H1 (cell line): ENCODE measurements at regions not wholly inside any gene's neighbourhood (a gene's known extent, or its start where the extent isn't known, plus 50 kb on each side); places are given as distances from the start of the nearest gene placed in this dataset.

ENCODE experiments used
- CTCF ChIA-PET: fragments of 300-600 bp; sonication (Branson Sonifier 250); formaldehyde crosslinking; loops from one replicate; lab custom pipeline; 2021; ENCODE audit not compliant: partially characterized antibody; lab: Charles Lee
- POLR2A ChIA-PET: fragments of 300-600 bp; sonication (Branson Sonifier 250); formaldehyde crosslinking; loops from one replicate; lab custom pipeline; 2021; ENCODE audit warnings: inconsistent platforms; ENCODE audit not compliant: partially characterized antibody; lab: Charles Lee
- DNase-seq, 2 experiments: peaks; one replicate each; pipeline versions ENCODE4 v3.0.0 to v3.0.0-alpha.2; 2010 to 2022; ENCODE audit warnings: low spot score in 2 of 2, low read depth in 1 of 2, mixed read lengths in 1 of 2
- FAIRE-seq: peaks from 2 replicates; lab custom pipeline; 2011; peaks lifted over from hg19 to GRCh38; lab: Jason Lieb, UNC
- H2AFZ ChIP-seq: 2 replicates; pipeline ENCODE4 v1.8.1; 2012; ENCODE audit warnings: low read length, inconsistent platforms
- H2AK5ac ChIP-seq: 2 replicates; pipeline ENCODE4 v1.6.1; 2013; ENCODE audit warnings: low read depth, low read length
- H2BK120ac ChIP-seq: replicated peaks from 2 replicates; pipeline ENCODE3; 2013; ENCODE audit warnings: low read depth, low read length, inconsistent platforms
- H2BK12ac ChIP-seq: 2 replicates; pipeline ENCODE4 v1.6.1; 2013; ENCODE audit warnings: low read depth, low read length
- H2BK15ac ChIP-seq: 2 replicates; pipeline ENCODE4 v1.6.1; 2013; ENCODE audit warnings: low read length
- H2BK20ac ChIP-seq: 2 replicates; pipeline ENCODE4 v1.6.1; 2013; ENCODE audit warnings: low read length
- H2BK5ac ChIP-seq: 2 replicates; pipeline ENCODE4 v1.6.1; 2013; ENCODE audit warnings: low read depth, low read length
- H3K14ac ChIP-seq: 2 replicates; pipeline ENCODE4 v1.6.1; 2013; ENCODE audit warnings: inconsistent platforms; ENCODE audit not compliant: insufficient read length
- H3K18ac ChIP-seq: 2 replicates; pipeline ENCODE4 v1.6.1; 2013; ENCODE audit warnings: low read length; ENCODE audit errors: extremely low read depth
- H3K23ac ChIP-seq: 2 replicates; pipeline ENCODE4 v1.6.1; 2013; ENCODE audit warnings: inconsistent platforms; ENCODE audit not compliant: insufficient read length
- H3K23me2 ChIP-seq: 2 replicates; pipeline ENCODE4 v1.6.1; 2013; ENCODE audit warnings: low read depth, low read length
- H3K27ac ChIP-seq: 2 replicates; pipeline ENCODE4 v1.6.1; 2011; ENCODE audit warnings: low read depth, low read length, inconsistent platforms
- H3K27me3 ChIP-seq, 4 experiments: replicated peaks in 1 of 4; 1 replicate in 1 of 4; 2 replicates in 3 of 4; pipeline versions ENCODE4 v1.6.1 to v1.8.1; 2011 to 2013; ENCODE audit warnings: low read length in 3 of 4, mild to moderate bottlenecking in 3 of 4, inconsistent platforms in 2 of 4, mixed read lengths in 2 of 4, moderate library complexity in 1 of 4; ENCODE audit not compliant: control insufficient read depth in 3 of 4, insufficient read depth in 3 of 4; ENCODE audit errors: extremely low read depth in 1 of 4
- H3K36me3 ChIP-seq, 4 experiments: 2 replicates each; pipeline versions ENCODE4 v1.6.1 to v1.8.1; 2011 to 2013; ENCODE audit warnings: mild to moderate bottlenecking in 4 of 4, low read length in 3 of 4, moderate library complexity in 2 of 4, control low read depth in 1 of 4, inconsistent platforms in 1 of 4; ENCODE audit not compliant: insufficient read depth in 4 of 4, control insufficient read depth in 2 of 4
- H3K4ac ChIP-seq: replicated peaks from 2 replicates; pipeline ENCODE3; 2013; ENCODE audit warnings: low read length, low read depth, mixed read lengths, inconsistent platforms; ENCODE audit not compliant: insufficient read length
- H3K4me1 ChIP-seq, 4 experiments: replicated peaks in 1 of 4; 1 replicate in 1 of 4; 2 replicates in 3 of 4; pipeline versions ENCODE4 v1.6.1 to v1.8.1; 2011 to 2013; ENCODE audit warnings: low read length in 3 of 4, inconsistent platforms in 2 of 4, mixed read lengths in 1 of 4; ENCODE audit not compliant: insufficient read depth in 4 of 4, control insufficient read depth in 3 of 4
- H3K4me2 ChIP-seq, 2 experiments: 2 replicates each; pipeline versions ENCODE4 v1.6.1 to v1.8.1; 2011 to 2013; ENCODE audit warnings: low read depth in 2 of 2, low read length in 2 of 2, control low read depth in 1 of 2, inconsistent platforms in 1 of 2, mild to moderate bottlenecking in 1 of 2; ENCODE audit not compliant: insufficient read depth in 1 of 2
- H3K4me3 ChIP-seq, 4 experiments: fragments of 200-600, 300-600 bp in 1 of 4; sonication (generic), shearing (Covaris generic), sonication (Bioruptor Twin) in 1 of 4; 2 replicates each; pipeline versions ENCODE4 v1.5.1 to v1.8.1; 2011 to 2016; ENCODE audit warnings: low read length in 4 of 4, low read depth in 3 of 4, control low read depth in 2 of 4, inconsistent platforms in 2 of 4, mild to moderate bottlenecking in 2 of 4, mixed read lengths in 1 of 4, moderate library complexity in 1 of 4; ENCODE audit not compliant: insufficient read depth in 2 of 4; ENCODE audit errors: extremely low read depth in 1 of 4
- H3K56ac ChIP-seq: replicated peaks from 2 replicates; pipeline ENCODE3; 2013; ENCODE audit warnings: low read depth, mild to moderate bottlenecking, mixed read lengths, low read length, inconsistent platforms; ENCODE audit not compliant: insufficient read length
- H3K79me1 ChIP-seq: 2 replicates; pipeline ENCODE4 v1.6.1; 2013; ENCODE audit warnings: low read depth, low read length, control low read depth
- H3K79me2 ChIP-seq, 2 experiments: 2 replicates each; pipeline versions ENCODE4 v1.6.1 to v1.8.1; 2012 to 2013; ENCODE audit warnings: low read length in 2 of 2, mild to moderate bottlenecking in 2 of 2, inconsistent platforms in 1 of 2; ENCODE audit not compliant: insufficient read depth in 2 of 2, control insufficient read depth in 1 of 2
- H3K9ac ChIP-seq, 4 experiments: replicated peaks in 1 of 4; 1 replicate in 1 of 4; 2 replicates in 3 of 4; pipeline versions ENCODE4 v1.6.1 to v1.8.1; 2011 to 2013; ENCODE audit warnings: low read depth in 3 of 4, low read length in 3 of 4, control low read depth in 2 of 4, mild to moderate bottlenecking in 2 of 4, moderate library complexity in 2 of 4, inconsistent platforms in 1 of 4; ENCODE audit errors: extremely low read depth in 1 of 4
- H3K9me3 ChIP-seq, 2 experiments: 2 replicates each; pipeline versions ENCODE4 v1.6.1 to v1.8.1; 2012 to 2013; ENCODE audit warnings: mild to moderate bottlenecking in 2 of 2, moderate library complexity in 2 of 2, control low read depth in 1 of 2, inconsistent platforms in 1 of 2, low read depth in 1 of 2, low read length in 1 of 2, mixed read lengths in 1 of 2; ENCODE audit not compliant: insufficient read depth in 2 of 2
- H4K20me1 ChIP-seq, 2 experiments: replicated peaks in 1 of 2; 2 replicates each; pipeline versions ENCODE3 to v1.8.1; 2011 to 2013; ENCODE audit warnings: inconsistent platforms in 2 of 2, low read length in 2 of 2, mild to moderate bottlenecking in 1 of 2; ENCODE audit not compliant: insufficient read depth in 2 of 2, control insufficient read depth in 1 of 2
- H4K5ac ChIP-seq: 2 replicates; pipeline ENCODE4 v1.6.1; 2013; ENCODE audit warnings: low read length, low read depth, mixed read lengths, inconsistent platforms; ENCODE audit not compliant: insufficient read length
- H4K8ac ChIP-seq: 2 replicates; pipeline ENCODE4 v1.8.0; 2013; ENCODE audit warnings: mild to moderate bottlenecking, moderate library complexity, low read length, inconsistent platforms; ENCODE audit not compliant: insufficient read depth; ENCODE audit errors: extremely low read depth
- H4K91ac ChIP-seq: replicated peaks from 2 replicates; pipeline ENCODE3; 2013; ENCODE audit warnings: low read length, mixed read lengths, inconsistent platforms; ENCODE audit not compliant: insufficient read length
- CTBP2 ChIP-seq: IDR thresholded peaks from 2 replicates; pipeline ENCODE4 v1.7.0; 2011; ENCODE audit warnings: borderline replicate concordance, mild to moderate bottlenecking, moderate library complexity, mixed read lengths, low read length; ENCODE audit not compliant: insufficient read depth, insufficient read length
- FOSL1 ChIP-seq: IDR thresholded peaks from 2 replicates; pipeline ENCODE4 v1.6.1; 2011; ENCODE audit warnings: mild to moderate bottlenecking, low read depth, low read length, moderate library complexity; ENCODE audit not compliant: insufficient read depth
- GTF2F1 ChIP-seq: IDR thresholded peaks from 2 replicates; pipeline ENCODE4 v1.6.1; 2012; ENCODE audit warnings: low read depth, low read length, improper control_type of control experiment, borderline replicate concordance
- HDAC2 ChIP-seq, 2 experiments: fragments of 300-600 bp in 1 of 2; sonication (generic) in 1 of 2; IDR thresholded peaks; 2 replicates each; pipeline ENCODE4 v1.6.1; 2011 to 2012; ENCODE audit warnings: low read depth in 2 of 2, low read length in 2 of 2, mild to moderate bottlenecking in 2 of 2, moderate library complexity in 2 of 2, borderline replicate concordance in 1 of 2, inconsistent platforms in 1 of 2
- KDM5A ChIP-seq: fragments of 200-600 bp; IDR thresholded peaks from 2 replicates; pipeline ENCODE4 v1.7.1; 2012; ENCODE audit warnings: mild to moderate bottlenecking, low read length, inconsistent platforms, mixed read lengths
- POLR2A ChIP-seq, 2 experiments: IDR thresholded peaks; 1 replicate in 1 of 2; 2 replicates in 1 of 2; pipeline ENCODE4 v1.6.1; 2011; ENCODE audit warnings: low read depth in 2 of 2, low read length in 2 of 2, mild to moderate bottlenecking in 2 of 2; ENCODE audit errors: control extremely low read depth in 1 of 2
- POLR2AphosphoS5 ChIP-seq: IDR thresholded peaks from 2 replicates; pipeline ENCODE4 v1.6.1; 2011; ENCODE audit warnings: low read depth, low read length
- POU5F1 ChIP-seq: IDR thresholded peaks from 2 replicates; pipeline ENCODE4 v1.6.1; 2011; ENCODE audit warnings: low read depth, mild to moderate bottlenecking, low read length, moderate library complexity
- RBBP5 ChIP-seq: IDR thresholded peaks from 2 replicates; pipeline ENCODE4 v1.7.1; 2012; ENCODE audit warnings: low read depth, mild to moderate bottlenecking, inconsistent platforms, low read length, moderate library complexity, borderline replicate concordance
- RNF2 ChIP-seq: fragments of 200-900, 300-1000 bp; sonication (generic); IDR thresholded peaks from 2 replicates; pipeline ENCODE4 v1.7.1; 2016; ENCODE audit warnings: borderline replicate concordance, low read depth, mild to moderate bottlenecking, antibody characterized with exemption, low read length; ENCODE audit not compliant: poor library complexity, severe bottlenecking; ENCODE audit errors: missing control alignments
- SIN3A ChIP-seq, 2 experiments: IDR thresholded peaks in 1 of 2; conservative IDR thresholded peaks in 1 of 2; 2 replicates each; pipeline ENCODE4 v1.6.1; 2011 to 2012; ENCODE audit warnings: low read length in 2 of 2, improper control_type of control experiment in 1 of 2, low read depth in 1 of 2, mild to moderate bottlenecking in 1 of 2
- TAF7 ChIP-seq: optimal IDR thresholded peaks from 2 replicates; pipeline ENCODE3; 2011; ENCODE audit warnings: low read depth, mild to moderate bottlenecking, inconsistent platforms, low read length, moderate library complexity, borderline replicate concordance
- TBP ChIP-seq: IDR thresholded peaks from 2 replicates; pipeline ENCODE4 v1.6.1; 2011; ENCODE audit warnings: low read depth, low read length, improper control_type of control experiment
- TCF12 ChIP-seq: IDR thresholded peaks from 2 replicates; pipeline ENCODE4 v1.6.1; 2011; ENCODE audit warnings: low read depth, mild to moderate bottlenecking, low read length
- YY1 ChIP-seq: IDR thresholded peaks from 2 replicates; pipeline ENCODE4 v1.6.1; 2011; ENCODE audit warnings: low read depth, mild to moderate bottlenecking, low read length
- WGBS, 2 experiments: shearing (Covaris generic) in 1 of 2; methylation state at CpG; one replicate each; pipeline versions ENCODE4 v1.1.6 to v1.1.7; 2013 to 2015; ENCODE audit warnings: low lambda C conversion rate in 2 of 2, mixed read lengths in 2 of 2, inconsistent platforms in 1 of 2, low coverage in 1 of 2, missing lambda C conversion rate in 1 of 2; ENCODE audit not compliant: insufficient replicate concordance in 2 of 2, insufficient coverage in 1 of 2, insufficient read length in 1 of 2; ENCODE audit errors: extremely low coverage in 1 of 2, missing lambda C conversion rate in 1 of 2; 5-methylcytosine and 5-hydroxymethylcytosine counted together

- Histone ChIP-seq H3K4me1 (no peaks in the 10 kb centered on the region), H2BK15ac (no peak overlapping the region), H4K91ac (no peak overlapping the region), H3K4me2 (no peak overlapping the region), H2BK5ac (no peak overlapping the region), H3K79me2 (no peaks in the 10 kb centered on the region), H3K4me3 (no peak overlapping the region), H3K9me3 (peaks cover 0 to 12% of the 10 kb centered on the region in 2 experiments; a peak in 2 of 4 replicates), H2BK20ac (no peak overlapping the region), H3K4ac (no peak overlapping the region), H2AFZ (no peak overlapping the region), H3K27ac (no peak overlapping the region), H3K23ac (no peak overlapping the region), H4K5ac (no peak overlapping the region), H2BK120ac (no peak overlapping the region), H3K56ac (no peak overlapping the region), H4K20me1 (no peaks in the 10 kb centered on the region), H3K27me3 (no peaks in the 10 kb centered on the region), H3K36me3 (no peaks in the 10 kb centered on the region), H4K8ac (no peak overlapping the region), H2AK5ac (no peak overlapping the region), H2BK12ac (no peak overlapping the region), H3K18ac (no peak overlapping the region), H3K79me1 (no peaks in the 10 kb centered on the region), H3K14ac (no peak overlapping the region), H3K9ac (no peak overlapping the region), H3K23me2 (no peaks in the 10 kb centered on the region)
- ChIA-PET POLR2A (no interaction called here), CTCF (no interaction called here)
- DNase-seq: no peak
- 89% methylated on average over 1 of the region's 1 CpG; no CpG with 5 or more reads in 1 of the 2 experiments for WGBS, 2 experiments
- FAIRE-seq: no peak
- TF ChIP-seq TBP (no peak), YY1 (no peak), TCF12 (no peak), POU5F1 (no peak), FOSL1 (no peak), TAF7 (no peak), RBBP5 (no peak), KDM5A (no peak), SIN3A (conservative IDR thresholded peaks at IDR 0.05 in 1 of 2, IDR thresholded peaks at IDR 0.05 in 1 of 2; ENCODE audit: low read depth in 1 of 2, low read length in 2 of 2) (no peak), HDAC2 (IDR thresholded peaks at IDR 0.05; ENCODE audit: borderline replicate concordance in 1 of 2, low read depth in 2 of 2, low read length in 2 of 2) (no peak), POLR2AphosphoS5 (no peak), POLR2A (IDR thresholded peaks at IDR 0.05; ENCODE audit: control extremely low read depth in 1 of 2, low read depth in 2 of 2, low read length in 2 of 2) (no peak), RNF2 (no peak), CTBP2 (no peak), GTF2F1 (no peak)
Measured at GRCh38 chr13:89609318-89609717, 1738.2 kb upstream of the MIR17HG start.
